HEK293 (cell line): ENCODE measurements at regions not wholly inside any gene's neighbourhood (a gene's known extent, or its start where the extent isn't known, plus 50 kb on each side); places are given as distances from the start of the nearest gene placed in this dataset.

Source experiments
- ATF2 ChIP-seq: fragments of 450-650 bp; formaldehyde crosslinking; IDR thresholded peaks from 2 replicates; pipeline ENCODE4 v1.5.1; 2016; ENCODE audit warnings: missing biosample characterization, missing genetic modification characterization, low read depth
- CTCF ChIP-seq: fragments of 450-650 bp; formaldehyde crosslinking; IDR thresholded peaks from 2 replicates; pipeline ENCODE4 v1.5.1; 2016; ENCODE audit warnings: missing biosample characterization, missing genetic modification characterization
- GLI4 ChIP-seq: fragments of 450-650 bp; formaldehyde crosslinking; IDR thresholded peaks from 2 replicates; pipeline ENCODE4 v1.5.1; 2016; ENCODE audit warnings: missing biosample characterization, missing genetic modification characterization
- MZF1 ChIP-seq: fragments of 450-650 bp; formaldehyde crosslinking; IDR thresholded peaks from 2 replicates; pipeline ENCODE4 v1.5.1; 2017; ENCODE audit warnings: missing biosample characterization, missing genetic modification characterization, borderline replicate concordance
- PATZ1 ChIP-seq: fragments of 450-650 bp; formaldehyde crosslinking; IDR thresholded peaks from 2 replicates; pipeline ENCODE4 v1.5.1; 2016; ENCODE audit warnings: missing biosample characterization, missing genetic modification characterization
- REST ChIP-seq: fragments of 450-650 bp; formaldehyde crosslinking; IDR thresholded peaks from 2 replicates; pipeline ENCODE4 v1.5.1; 2016; ENCODE audit warnings: missing biosample characterization, missing genetic modification characterization
- TCF7L2 ChIP-seq: IDR thresholded peaks from 2 replicates; pipeline ENCODE4 v1.6.1; 2011; ENCODE audit warnings: low read depth, mild to moderate bottlenecking, inconsistent platforms, low read length, moderate library complexity, borderline replicate concordance
- ZBTB20 ChIP-seq: fragments of 450-650 bp; formaldehyde crosslinking; IDR thresholded peaks from 2 replicates; pipeline ENCODE4 v1.5.1; 2016; ENCODE audit warnings: missing biosample characterization, missing genetic modification characterization
- ZBTB48 ChIP-seq: fragments of 450-650 bp; formaldehyde crosslinking; IDR thresholded peaks from 2 replicates; pipeline ENCODE4 v1.5.1; 2016; ENCODE audit warnings: missing biosample characterization, missing genetic modification characterization
- ZBTB6 ChIP-seq: fragments of 450-650 bp; formaldehyde crosslinking; IDR thresholded peaks from 2 replicates; pipeline ENCODE4 v1.5.1; 2017; ENCODE audit warnings: missing biosample characterization, missing genetic modification characterization
- ZFP3 ChIP-seq: fragments of 450-650 bp; formaldehyde crosslinking; IDR thresholded peaks from 2 replicates; pipeline ENCODE4 v1.5.1; 2016; ENCODE audit warnings: low read depth, missing biosample characterization, missing genetic modification characterization
- ZFP37 ChIP-seq: fragments of 450-650 bp; formaldehyde crosslinking; IDR thresholded peaks from 2 replicates; pipeline ENCODE4 v1.5.1; 2016; ENCODE audit warnings: missing biosample characterization, missing genetic modification characterization
- ZIC2 ChIP-seq: fragments of 450-650 bp; formaldehyde crosslinking; IDR thresholded peaks from 2 replicates; pipeline ENCODE4 v1.5.1; 2016; ENCODE audit warnings: missing biosample characterization, missing genetic modification characterization
- ZNF16 ChIP-seq: fragments of 450-650 bp; formaldehyde crosslinking; IDR thresholded peaks from 2 replicates; pipeline ENCODE4 v1.5.1; 2016; ENCODE audit warnings: low read depth, missing biosample characterization, missing genetic modification characterization
- ZNF223 ChIP-seq: fragments of 450-650 bp; formaldehyde crosslinking; IDR thresholded peaks from 2 replicates; pipeline ENCODE4 v1.5.1; 2016; ENCODE audit warnings: missing biosample characterization, missing genetic modification characterization
- ZNF292 ChIP-seq: fragments of 450-650 bp; formaldehyde crosslinking; IDR thresholded peaks from 2 replicates; pipeline ENCODE4 v1.5.1; 2016; ENCODE audit warnings: low read depth, missing biosample characterization, missing genetic modification characterization, borderline replicate concordance
- ZNF302 ChIP-seq: fragments of 450-650 bp; formaldehyde crosslinking; IDR thresholded peaks from 2 replicates; pipeline ENCODE4 v1.5.1; 2016; ENCODE audit warnings: missing biosample characterization, missing genetic modification characterization, low read depth
- ZNF324 ChIP-seq: fragments of 450-650 bp; formaldehyde crosslinking; IDR thresholded peaks from 2 replicates; pipeline ENCODE4 v1.5.1; 2016; ENCODE audit warnings: missing biosample characterization, missing genetic modification characterization
- ZNF394 ChIP-seq: fragments of 450-650 bp; formaldehyde crosslinking; IDR thresholded peaks from 2 replicates; pipeline ENCODE4 v1.5.1; 2016; ENCODE audit warnings: missing biosample characterization, missing genetic modification characterization, mild to moderate bottlenecking, moderate library complexity, borderline replicate concordance
- ZNF510 ChIP-seq: fragments of 450-650 bp; formaldehyde crosslinking; IDR thresholded peaks from 2 replicates; pipeline ENCODE4 v1.5.1; 2018; ENCODE audit warnings: mild to moderate bottlenecking, missing genetic modification characterization, missing biosample characterization; ENCODE audit not compliant: insufficient replicate concordance
- ZNF544 ChIP-seq: fragments of 450-650 bp; formaldehyde crosslinking; IDR thresholded peaks from 2 replicates; pipeline ENCODE4 v1.5.0; 2017; ENCODE audit warnings: missing biosample characterization, missing genetic modification characterization
- ZNF596 ChIP-seq: fragments of 450-650 bp; IDR thresholded peaks from 2 replicates; pipeline ENCODE4 v1.5.0; 2018; ENCODE audit warnings: missing biosample characterization, mild to moderate bottlenecking, missing genetic modification characterization, moderate library complexity
- ZNF600 ChIP-seq: fragments of 450-650 bp; formaldehyde crosslinking; IDR thresholded peaks from 2 replicates; pipeline ENCODE4 v1.5.1; 2016; ENCODE audit warnings: missing biosample characterization, missing genetic modification characterization
- ZNF664 ChIP-seq: fragments of 450-650 bp; formaldehyde crosslinking; IDR thresholded peaks from 2 replicates; pipeline ENCODE4 v1.5.1; 2016; ENCODE audit warnings: missing biosample characterization, missing genetic modification characterization
- ZNF692 ChIP-seq: fragments of 450-650 bp; formaldehyde crosslinking; IDR thresholded peaks from 2 replicates; pipeline ENCODE4 v1.5.1; 2016; ENCODE audit warnings: missing biosample characterization, missing genetic modification characterization
- ZNF777 ChIP-seq: fragments of 450-650 bp; formaldehyde crosslinking; IDR thresholded peaks from 2 replicates; pipeline ENCODE4 v1.5.1; 2017; ENCODE audit warnings: missing biosample characterization, missing genetic modification characterization, borderline replicate concordance
- ZNF791 ChIP-seq: fragments of 450-650 bp; formaldehyde crosslinking; IDR thresholded peaks from 2 replicates; pipeline ENCODE4 v1.5.1; 2016; ENCODE audit warnings: missing biosample characterization, missing genetic modification characterization
- ZXDB ChIP-seq: fragments of 450-650 bp; formaldehyde crosslinking; IDR thresholded peaks from 2 replicates; pipeline ENCODE4 v1.5.1; 2016; ENCODE audit warnings: missing biosample characterization, missing genetic modification characterization

- TF ChIP-seq ZNF692 = no peak
- no peak for TF ChIP-seq ZNF544 (tag by site-specific recombination)
- no peak for TF ChIP-seq ZNF223 (tag by site-specific recombination)
- TF ChIP-seq ATF2 = no peak
- no peak for TF ChIP-seq MZF1 (tag by site-specific recombination)
- TF ChIP-seq ZNF292 (tag by site-specific recombination) = no peak
- no peak for TF ChIP-seq REST
- 0 out of 2 replicates have a peak, but pooled peaks have one; percentile 28 for TF ChIP-seq ZBTB20 (tag by site-specific recombination)
- TF ChIP-seq ZNF394 (tag by site-specific recombination) = no peak
- TF ChIP-seq ZNF664 (tag by site-specific recombination) = no peak
- peak; percentile 59; the same call in 1 of the 2 replicates for TF ChIP-seq ZBTB6 (tag by site-specific recombination)
- no peak for TF ChIP-seq ZNF16
- TF ChIP-seq ZNF791 (tag by site-specific recombination) = no peak
- no peak for TF ChIP-seq TCF7L2
- TF ChIP-seq ZXDB = no peak
- no peak for TF ChIP-seq ZNF510
- TF ChIP-seq ZFP3 = no peak
- TF ChIP-seq ZNF600 (tag by site-specific recombination) = peak; percentile 51; the same call in 1 of the 2 replicates
- TF ChIP-seq ZFP37 (tag by site-specific recombination) = no peak
- no peak for TF ChIP-seq ZNF777 (tag by site-specific recombination)
- peak; percentile 27; the same call in 1 of the 2 replicates for TF ChIP-seq ZNF324 (tag by site-specific recombination)
- TF ChIP-seq ZIC2 = peak; percentile 28; the same call in 1 of the 2 replicates
- no peak for TF ChIP-seq CTCF (tag by site-specific recombination)
- no peak for TF ChIP-seq GLI4
- no peak for TF ChIP-seq ZNF596 (tag by site-specific recombination)
- TF ChIP-seq ZNF302 = no peak
- peak; percentile 36; the same call in 1 of the 2 replicates for TF ChIP-seq PATZ1 (tag by site-specific recombination)
- TF ChIP-seq ZBTB48 (tag by site-specific recombination) = peak; percentile 91
Measured at GRCh38 chr1:30809514-30810263, 52.1 kb upstream of the LAPTM5 start (continued).
